Left ventricle myocardium superior (tissue), 1 donor: ENCODE measurements at regions not wholly inside any gene's neighbourhood (a gene's known extent, or its start where the extent isn't known, plus 50 kb on each side); places are given as distances from the start of the nearest gene placed in this dataset.

Experiments used
- ATAC-seq: fragments of 200-7000 bp; cut with Tn5 transposase; one replicate; pipeline ENCODE4 v1.9.1; 2020; ENCODE audit warnings: mild to moderate bottlenecking, moderate library complexity
- DNase-seq: peaks from one replicate; pipeline ENCODE4 v3.0.0-alpha.2; 2020
- intact Hi-C: fragments of 100-400 bp; cut with micrococcal nuclease; formaldehyde crosslinking; loops from one replicate; pipeline ENCODE4 v1.11.0; 2022
- donor health status: DM: no; HTN: yes; CAD: no; lungs with severe emphysema.

- DNase-seq (no peak), ATAC-seq (no peak)
- intact Hi-C loops, result no loop called here
Measured at GRCh38 chr3:14252321-14253021, 73.9 kb downstream of the LSM3 start.

- DNase-seq, result no peak
- ATAC-seq, result no peak
- intact Hi-C loops, result no loop called here
Measured at GRCh38 chr3:14253022-14253706, 74.5 kb downstream of the LSM3 start.

- DNase-seq, result no peak
- intact Hi-C loops, result no loop called here
- no peak for ATAC-seq
Measured at GRCh38 chr3:14253707-14254382, 75.2 kb downstream of the LSM3 start.

DNA sequence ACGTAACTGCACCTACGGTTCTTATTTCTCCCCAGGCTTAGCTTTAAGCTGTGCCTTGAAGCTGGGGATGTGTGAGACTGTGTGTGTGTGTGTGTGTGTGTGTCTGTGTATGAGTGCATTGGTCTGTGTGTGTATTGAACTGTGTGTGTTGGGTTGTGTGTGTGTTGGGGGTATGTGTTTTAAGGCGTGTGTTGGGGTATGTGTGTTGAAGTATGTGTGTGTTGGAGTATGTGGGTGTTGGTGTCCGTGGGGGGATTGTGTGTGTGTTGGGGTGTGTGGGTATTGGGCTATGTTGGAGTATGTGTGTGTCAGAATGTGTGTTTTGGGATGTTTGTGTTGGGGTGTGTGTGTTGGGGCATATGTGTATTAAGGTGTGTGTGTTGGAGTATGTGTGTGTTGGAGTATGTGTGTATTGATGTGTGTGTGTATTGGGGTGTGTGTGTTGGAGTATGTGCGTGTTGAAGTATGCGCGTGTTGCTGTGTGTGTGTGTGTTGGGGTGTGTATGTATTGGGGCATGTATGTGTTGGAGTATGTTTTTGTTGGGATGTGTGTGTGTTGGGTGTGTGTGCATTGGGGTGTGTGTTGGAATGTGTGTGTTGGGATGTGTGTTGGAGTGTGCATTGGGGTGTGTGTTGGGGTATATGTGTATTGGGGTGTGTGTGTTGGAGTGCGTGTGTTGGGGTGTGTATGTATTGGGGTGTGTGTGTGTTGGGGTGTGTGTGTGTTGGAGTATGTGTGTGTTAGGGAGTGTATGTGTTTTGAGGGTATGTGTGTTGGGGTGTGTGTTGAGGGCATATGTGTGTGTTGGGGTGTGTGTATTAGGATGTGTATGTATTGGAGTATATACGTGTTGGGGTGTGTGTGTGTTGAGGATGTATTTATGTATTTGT is 76.4 kb downstream of the LSM3 start:
- DNase-seq (no peak), ATAC-seq (no peak)
- intact Hi-C loops, result no loop called here

- no peak for ATAC-seq
- DNase-seq, result no peak
- intact Hi-C loops, result no loop called here
Measured at GRCh38 chr3:14256046-14256445, 77.4 kb downstream of the LSM3 start.

- ATAC-seq (peak; percentile 24), DNase-seq (no peak)
- intact Hi-C loops, result no loop called here
Measured at GRCh38 chr3:14256561-14257342, 78.1 kb downstream of the LSM3 start.

- DNase-seq (no peak), ATAC-seq (no peak)
- intact Hi-C loops, result no loop called here
Measured at GRCh38 chr3:14258906-14259904, 80.6 kb downstream of the LSM3 start.

GRCh38 chr3:14260463-14260862 is 81.8 kb downstream of the LSM3 start:
- ATAC-seq (no peak), DNase-seq (no peak)
- intact Hi-C loops, result loop anchor here (5.0 kb wide), 1 partner anchor 207 kb away; no protein-coding TSS in a partner anchor

DNA sequence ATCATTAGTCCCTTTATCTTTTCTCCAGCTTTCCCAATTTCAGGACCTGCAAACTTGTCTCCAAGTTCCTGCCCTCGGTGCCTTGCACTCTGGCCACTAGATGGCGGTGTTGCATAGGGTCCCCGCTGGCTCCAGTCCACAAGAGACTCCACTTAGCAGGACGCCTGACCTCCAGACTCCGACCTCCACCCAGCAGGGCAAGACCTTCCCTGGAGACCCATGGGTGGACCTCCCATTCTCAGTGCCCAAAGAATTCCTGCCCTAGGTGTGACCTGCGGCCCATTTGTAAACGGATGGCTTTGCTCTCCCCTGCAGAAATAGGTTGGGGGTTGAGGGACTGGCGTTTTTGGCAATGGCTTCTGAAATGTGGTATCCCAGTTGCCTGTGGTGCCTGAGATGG is 82.6 kb downstream of the LSM3 start:
- ATAC-seq (peak; percentile 94), DNase-seq (peak; percentile 88)
- intact Hi-C loops, result loop anchor here (5.0 kb wide), 1 partner anchor 206 kb away; no protein-coding TSS in a partner anchor

DNA sequence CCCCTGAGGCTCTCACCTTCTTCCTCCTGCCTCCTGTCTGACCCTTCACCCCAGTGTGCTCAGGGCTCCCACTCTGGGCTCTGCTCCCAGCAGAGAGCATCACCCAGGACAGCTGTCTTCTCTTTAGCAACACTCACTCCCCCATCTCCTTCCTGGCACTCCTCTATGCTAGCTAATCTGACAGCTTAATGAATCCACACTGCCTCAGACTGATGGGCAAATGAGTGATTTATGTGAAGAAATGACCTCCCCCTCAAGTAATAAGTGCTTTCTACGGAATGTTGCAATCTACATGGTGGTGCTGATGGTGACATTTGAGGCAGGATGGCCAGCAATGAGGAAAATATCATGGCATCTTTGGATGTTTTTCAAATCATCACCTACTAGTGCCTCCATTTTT is 83.6 kb downstream of the LSM3 start:
- DNase-seq (no peak), ATAC-seq (no peak)

DNA sequence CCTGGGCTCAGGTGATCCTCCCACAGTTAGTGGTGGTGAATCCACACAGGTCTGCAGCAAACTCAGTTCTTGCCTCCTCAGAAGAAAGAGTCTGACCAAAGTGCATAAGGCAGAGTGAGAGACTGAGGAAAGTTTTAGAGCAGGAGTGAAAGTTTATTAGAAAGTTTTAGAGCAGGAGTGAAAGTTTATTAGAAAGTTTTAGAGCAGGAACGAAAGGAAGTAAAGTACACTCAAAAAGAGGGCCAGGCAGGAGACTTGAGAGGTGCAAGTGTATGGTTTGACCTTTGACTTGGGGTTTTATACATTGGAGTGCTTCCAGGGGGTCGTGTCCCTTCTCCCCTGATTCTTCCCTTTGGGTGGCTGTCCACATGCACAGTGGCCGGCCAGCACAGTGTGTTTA is 84.2 kb downstream of the LSM3 start:
- ATAC-seq (no peak), DNase-seq (no peak)
- intact Hi-C loops, result loop anchor here (5.0 kb wide), 1 partner anchor 204 kb away; no protein-coding TSS in a partner anchor

More for the DNA sequence above, 83.6 kb downstream of the LSM3 start:
- intact Hi-C loops, result loop anchor here (5.0 kb wide), 1 partner anchor 205 kb away; no protein-coding TSS in a partner anchor

- DNase-seq (no peak), ATAC-seq (no peak)
- intact Hi-C loops, result loop anchor here (5.0 kb wide), 1 partner anchor 204 kb away; no protein-coding TSS in a partner anchor
Measured at GRCh38 chr3:14263317-14264005, 84.8 kb downstream of the LSM3 start.

DNA sequence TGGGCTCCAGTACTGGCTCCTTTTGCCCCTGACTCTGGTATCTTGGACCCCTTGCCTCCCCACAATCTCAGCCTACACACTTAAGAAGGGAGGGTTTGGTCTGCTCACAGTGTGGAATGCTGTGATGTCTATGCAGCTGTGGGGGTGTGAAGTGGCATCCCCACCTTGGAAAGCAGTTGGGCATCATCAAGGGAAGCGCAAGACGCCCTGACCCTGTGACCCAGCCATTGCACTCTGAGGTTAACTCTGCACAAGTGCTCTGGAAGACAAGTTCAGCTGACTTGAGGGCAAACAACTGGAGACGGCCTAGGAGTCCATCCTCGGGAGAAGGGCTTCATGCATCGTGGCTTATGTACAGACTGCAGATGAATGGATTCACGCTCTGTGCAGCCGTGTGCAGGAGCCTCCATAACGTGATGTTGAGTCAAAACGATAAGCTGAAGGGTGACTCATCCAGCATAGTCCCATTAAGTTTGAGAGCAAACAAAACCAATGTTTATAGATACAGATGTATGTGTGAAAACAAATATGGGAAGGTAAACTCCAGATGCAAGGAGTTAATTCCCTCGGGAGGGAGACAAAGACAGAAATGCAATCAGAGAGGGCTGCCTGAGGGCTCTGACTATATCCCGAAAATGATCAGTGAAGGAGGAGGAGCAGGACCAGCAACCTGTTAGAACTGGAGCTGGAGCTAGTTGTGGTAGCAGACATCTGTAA is 86.8 kb downstream of the LSM3 start:
- DNase-seq (no peak), ATAC-seq (no peak)
- intact Hi-C loops, result no loop called here

- ATAC-seq (peak; percentile 86), DNase-seq (peak; percentile 69)
- intact Hi-C loops, result no loop called here
Measured at GRCh38 chr3:14266361-14266760, 87.7 kb downstream of the LSM3 start.

- DNase-seq, result no peak
- no peak for ATAC-seq
- intact Hi-C loops, result no loop called here
Measured at GRCh38 chr3:14267976-14268375, 89.4 kb downstream of the LSM3 start.

DNA sequence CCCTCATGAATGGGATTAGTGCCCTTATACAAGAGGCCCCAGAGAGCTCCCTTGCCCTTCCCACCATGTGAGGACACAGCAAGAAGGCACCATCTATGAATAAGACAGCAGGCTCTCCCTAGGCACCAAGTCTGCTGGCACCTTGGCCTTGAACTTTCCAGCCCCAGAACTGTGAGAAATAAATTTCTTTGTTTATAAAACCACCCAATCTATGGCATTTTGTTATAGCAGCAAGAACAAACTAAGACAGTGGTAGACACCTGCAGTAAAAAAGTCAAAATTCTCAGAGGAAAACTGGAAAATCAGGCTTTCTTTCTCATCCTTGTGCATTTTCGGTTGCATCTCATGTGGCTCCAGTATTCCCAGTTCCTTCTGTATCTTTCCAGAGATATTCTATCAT is 90.3 kb downstream of the LSM3 start:
- intact Hi-C loops, result no loop called here
- DNase-seq (no peak), ATAC-seq (no peak)
